Activated T-helper 17 cell treated with anti-CD3 and anti-CD28 coated beads, Interleukin-2, amount 50 U/mL, for 72 hours (primary cell): ENCODE measurements at regions not wholly inside any gene's neighbourhood (a gene's known extent, or its start where the extent isn't known, plus 50 kb on each side); places are given as distances from the start of the nearest gene placed in this dataset.

Experiments used
- ATAC-seq: fragments of 150-1000 bp; cut with Tn5 transposase; replicated peaks from 2 replicates; pipeline ENCODE4 v1.10.0; 2021; ENCODE audit warnings: mild to moderate bottlenecking, moderate library complexity
- H3K27ac Mint-ChIP-seq: one replicate; pipeline ENCODE4 v1.8.0; 2022; ENCODE audit warnings: mixed read lengths
- H3K27me3 Mint-ChIP-seq: one replicate; pipeline ENCODE4 v1.8.0; 2022; ENCODE audit warnings: mixed read lengths
- H3K36me3 Mint-ChIP-seq: one replicate; pipeline ENCODE4 v1.8.0; 2022; ENCODE audit warnings: low read depth, mild to moderate bottlenecking, mixed read lengths
- H3K4me1 Mint-ChIP-seq: one replicate; pipeline ENCODE4 v1.8.0; 2022; ENCODE audit warnings: mixed read lengths
- H3K4me3 Mint-ChIP-seq: one replicate; pipeline ENCODE4 v1.8.0; 2022; ENCODE audit warnings: mild to moderate bottlenecking, mixed read lengths
- H3K9me3 Mint-ChIP-seq: one replicate; pipeline ENCODE4 v1.8.0; 2022; ENCODE audit warnings: mixed read lengths

- no peaks in the 10 kb centered on the region for H3K4me1 Mint-ChIP-seq
- ATAC-seq = no peak
- no peak overlapping the region for H3K27ac Mint-ChIP-seq
- no peaks in the 10 kb centered on the region for H3K36me3 Mint-ChIP-seq
- H3K4me3 Mint-ChIP-seq = no peak overlapping the region
- H3K27me3 Mint-ChIP-seq = peaks cover 9% of the 10 kb centered on the region
- peaks cover 7% of the 10 kb centered on the region for H3K9me3 Mint-ChIP-seq
Observed at GRCh38 chr11:127888386-127888785, 699.0 kb downstream of the ETS1 start.

DNA sequence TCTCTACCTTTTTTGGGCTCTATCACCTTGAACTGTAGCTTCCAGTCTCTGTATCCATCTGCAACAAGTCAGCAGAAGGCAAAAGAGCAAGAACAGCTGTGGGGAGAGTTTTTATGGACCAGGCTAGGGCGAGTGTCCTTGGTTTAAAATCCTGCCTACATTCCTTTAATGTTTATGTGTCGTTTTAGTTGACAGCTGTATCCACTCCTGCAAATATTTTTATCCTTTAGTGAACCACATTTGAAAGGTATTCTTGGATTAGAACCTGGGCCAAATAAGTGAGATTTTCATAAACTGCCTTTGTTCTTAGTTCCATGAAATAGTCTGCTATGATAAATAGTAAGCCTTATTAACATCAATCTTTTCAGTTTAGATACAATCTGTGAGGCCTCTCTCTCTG lies 712.2 kb downstream of the ETS1 start:
- H3K4me3 Mint-ChIP-seq = no peak overlapping the region
- no peaks in the 10 kb centered on the region for H3K36me3 Mint-ChIP-seq
- peaks cover 20% of the 10 kb centered on the region for H3K27me3 Mint-ChIP-seq
- no peak for ATAC-seq
- H3K4me1 Mint-ChIP-seq = no peaks in the 10 kb centered on the region
- no peak overlapping the region for H3K27ac Mint-ChIP-seq
- H3K9me3 Mint-ChIP-seq = no peaks in the 10 kb centered on the region

DNA sequence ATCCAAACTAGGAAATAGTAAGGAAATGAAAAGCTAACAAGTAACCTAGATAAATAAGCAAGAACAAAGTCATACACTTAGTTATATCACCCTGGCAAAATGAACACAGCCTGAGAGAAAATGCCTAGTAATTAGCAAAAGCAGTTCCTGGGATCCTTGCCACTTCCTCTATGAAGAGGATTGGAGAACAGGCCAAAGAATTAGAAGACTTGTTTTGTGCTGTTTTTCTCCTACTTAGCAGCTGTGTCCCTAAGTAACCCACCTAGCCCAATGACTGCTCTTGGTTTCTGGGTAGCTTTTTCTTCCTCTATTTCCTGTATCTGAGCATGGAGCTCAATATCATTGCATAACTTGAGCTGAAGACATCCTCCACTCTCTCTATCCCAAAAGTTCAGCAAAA lies 713.9 kb downstream of the ETS1 start:
- H3K9me3 Mint-ChIP-seq = no peaks in the 10 kb centered on the region
- H3K4me1 Mint-ChIP-seq = no peaks in the 10 kb centered on the region
- H3K4me3 Mint-ChIP-seq = no peak overlapping the region
- peaks cover 12% of the 10 kb centered on the region for H3K27me3 Mint-ChIP-seq
- no peak for ATAC-seq
- H3K27ac Mint-ChIP-seq = no peak overlapping the region
- no peaks in the 10 kb centered on the region for H3K36me3 Mint-ChIP-seq

DNA sequence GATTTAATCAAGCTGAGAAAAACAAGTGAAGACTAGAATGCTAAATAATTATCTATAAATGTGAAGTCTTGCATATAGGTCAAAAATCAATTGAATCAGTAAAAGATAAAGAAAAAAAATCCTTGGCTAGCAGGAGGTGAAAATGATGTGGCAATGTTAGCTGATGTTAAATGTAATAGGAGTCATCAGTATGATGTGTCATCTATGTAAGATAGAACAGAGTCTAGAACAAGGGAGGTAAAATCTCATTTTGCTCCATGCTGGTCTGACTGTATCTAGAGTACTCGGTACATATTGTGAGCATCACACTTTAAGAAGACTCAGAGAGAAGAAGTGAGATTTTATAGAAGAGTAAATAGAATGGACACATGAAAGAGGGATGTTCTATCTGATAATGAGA lies 721.2 kb downstream of the ETS1 start:
- H3K4me1 Mint-ChIP-seq = no peaks in the 10 kb centered on the region
- H3K27ac Mint-ChIP-seq = no peak overlapping the region
- no peaks in the 10 kb centered on the region for H3K36me3 Mint-ChIP-seq
- H3K4me3 Mint-ChIP-seq = no peak overlapping the region
- H3K27me3 Mint-ChIP-seq = peaks cover 18% of the 10 kb centered on the region
- H3K9me3 Mint-ChIP-seq = no peaks in the 10 kb centered on the region
- no peak for ATAC-seq

GRCh38 chr11:127864861-127865260 lies 722.5 kb downstream of the ETS1 start:
- no peak for ATAC-seq
- Mint-ChIP-seq H3K9me3 (peaks cover 3% of the 10 kb centered on the region), H3K4me1 (no peaks in the 10 kb centered on the region), H3K36me3 (no peaks in the 10 kb centered on the region), H3K27me3 (peaks cover 24% of the 10 kb centered on the region), H3K4me3 (no peak overlapping the region), H3K27ac (no peak overlapping the region)

GRCh38 chr11:127862406-127862805 lies 725.0 kb downstream of the ETS1 start:
- H3K4me3 Mint-ChIP-seq = no peak overlapping the region
- H3K9me3 Mint-ChIP-seq = peaks cover 3% of the 10 kb centered on the region
- no peak overlapping the region for H3K27ac Mint-ChIP-seq
- H3K4me1 Mint-ChIP-seq = no peaks in the 10 kb centered on the region
- ATAC-seq = no peak
- no peaks in the 10 kb centered on the region for H3K36me3 Mint-ChIP-seq
- H3K27me3 Mint-ChIP-seq = peaks cover 33% of the 10 kb centered on the region

GRCh38 chr11:127859941-127860354 lies 727.4 kb downstream of the ETS1 start:
- Mint-ChIP-seq H3K4me3 (no peak overlapping the region), H3K9me3 (peaks cover 3% of the 10 kb centered on the region), H3K36me3 (no peaks in the 10 kb centered on the region), H3K27me3 (peaks cover 33% of the 10 kb centered on the region), H3K27ac (no peak overlapping the region), H3K4me1 (no peaks in the 10 kb centered on the region)
- ATAC-seq = no peak

DNA sequence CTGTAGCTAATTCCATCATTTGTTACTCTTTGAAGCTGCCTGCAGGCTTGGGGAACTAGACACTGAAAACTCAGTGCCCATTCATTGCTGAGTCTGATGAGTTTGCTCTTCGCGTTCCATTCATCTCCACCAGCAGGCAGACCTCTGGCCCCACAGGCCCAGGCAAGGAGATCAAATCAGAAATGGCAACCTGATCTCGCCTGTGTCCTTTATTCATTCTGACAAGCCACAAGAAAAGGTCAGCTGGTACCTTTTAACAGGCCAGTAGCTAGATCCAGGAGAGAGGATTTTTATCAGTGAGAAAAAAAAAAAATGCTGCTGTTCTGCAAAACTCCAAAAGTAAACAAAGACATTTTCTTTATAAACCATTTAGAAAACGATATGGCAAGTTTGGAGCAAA lies 742.5 kb downstream of the ETS1 start:
- ATAC-seq = no peak
- Mint-ChIP-seq H3K4me3 (no peak overlapping the region), H3K4me1 (no peaks in the 10 kb centered on the region), H3K27ac (no peak overlapping the region), H3K9me3 (no peaks in the 10 kb centered on the region), H3K27me3 (peaks cover 9% of the 10 kb centered on the region), H3K36me3 (no peaks in the 10 kb centered on the region)

- H3K27ac Mint-ChIP-seq = no peak overlapping the region
- no peaks in the 10 kb centered on the region for H3K4me1 Mint-ChIP-seq
- peak; percentile 43 for ATAC-seq
- H3K9me3 Mint-ChIP-seq = no peaks in the 10 kb centered on the region
- peaks cover 10% of the 10 kb centered on the region for H3K27me3 Mint-ChIP-seq
- H3K36me3 Mint-ChIP-seq = no peaks in the 10 kb centered on the region
- no peak overlapping the region for H3K4me3 Mint-ChIP-seq
Observed at GRCh38 chr11:127843483-127844396, 743.6 kb downstream of the ETS1 start.

DNA sequence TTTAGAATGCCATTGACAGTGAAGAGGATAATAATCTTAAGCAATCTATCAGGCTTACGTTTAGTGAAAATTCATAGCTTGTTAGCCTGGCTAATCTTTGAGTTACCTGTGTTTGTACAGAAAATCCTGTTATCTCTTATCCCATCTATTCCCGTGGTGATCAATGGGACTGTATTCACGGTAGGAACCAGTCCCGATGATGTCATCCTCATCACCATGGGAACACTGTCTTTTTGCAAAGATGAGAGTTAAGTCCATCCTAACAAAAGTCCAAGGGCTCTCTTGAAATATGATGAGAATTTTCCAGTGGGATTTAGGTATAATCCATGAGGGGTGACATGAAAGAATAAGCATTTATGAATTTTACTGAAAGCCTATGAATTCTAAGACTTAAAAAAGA lies 762.2 kb downstream of the ETS1 start:
- H3K9me3 Mint-ChIP-seq = no peaks in the 10 kb centered on the region
- no peaks in the 10 kb centered on the region for H3K36me3 Mint-ChIP-seq
- H3K27ac Mint-ChIP-seq = no peak overlapping the region
- ATAC-seq = no peak
- no peaks in the 10 kb centered on the region for H3K4me1 Mint-ChIP-seq
- H3K4me3 Mint-ChIP-seq = no peak overlapping the region
- H3K27me3 Mint-ChIP-seq = peaks cover 31% of the 10 kb centered on the region

DNA sequence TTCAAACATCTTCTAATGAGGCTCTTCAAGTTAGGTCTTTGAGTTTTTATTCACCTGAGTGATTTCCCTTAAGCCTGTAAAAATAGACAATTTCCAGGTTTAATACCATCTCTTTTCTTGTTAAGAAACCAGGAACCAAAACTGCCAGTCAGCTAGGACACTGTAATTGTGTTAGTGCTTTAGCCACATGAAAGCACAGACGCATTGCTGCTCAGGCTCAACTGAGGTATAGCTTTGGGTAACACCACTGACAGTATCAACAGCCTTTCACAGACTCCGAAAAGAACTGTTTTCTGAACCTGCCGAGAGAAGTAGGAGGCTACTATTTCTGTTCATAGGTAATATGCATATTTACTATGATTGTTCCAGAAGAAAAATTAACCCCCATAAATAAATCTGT lies 768.7 kb downstream of the ETS1 start:
- H3K4me3 Mint-ChIP-seq = no peak overlapping the region
- H3K27ac Mint-ChIP-seq = no peak overlapping the region
- no peaks in the 10 kb centered on the region for H3K36me3 Mint-ChIP-seq
- no peaks in the 10 kb centered on the region for H3K27me3 Mint-ChIP-seq
- ATAC-seq = no peak
- no peaks in the 10 kb centered on the region for H3K4me1 Mint-ChIP-seq
- H3K9me3 Mint-ChIP-seq = no peaks in the 10 kb centered on the region

DNA sequence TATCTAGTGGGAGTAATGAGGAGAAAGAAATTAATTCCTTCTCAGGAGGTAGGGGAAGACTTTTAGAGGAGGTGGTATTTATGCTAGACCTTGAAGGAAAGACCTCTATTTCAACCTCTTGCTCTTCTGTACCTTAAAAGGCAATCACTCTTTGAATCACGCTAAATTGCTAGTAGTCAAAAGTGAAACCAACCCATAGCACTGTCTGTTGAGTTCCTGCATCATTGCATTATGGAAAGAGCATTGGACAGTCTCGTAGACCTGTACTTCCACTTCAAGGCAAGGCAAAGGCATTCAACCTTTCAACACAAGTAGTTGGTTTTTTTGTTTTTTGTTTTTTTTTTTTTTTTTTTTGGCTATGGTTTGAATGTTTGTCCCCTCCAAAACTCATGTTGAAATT lies 770.4 kb downstream of the ETS1 start:
- H3K9me3 Mint-ChIP-seq = no peaks in the 10 kb centered on the region
- H3K4me1 Mint-ChIP-seq = no peaks in the 10 kb centered on the region
- peaks cover 4% of the 10 kb centered on the region for H3K27me3 Mint-ChIP-seq
- ATAC-seq = no peak
- H3K36me3 Mint-ChIP-seq = no peaks in the 10 kb centered on the region
- no peak overlapping the region for H3K4me3 Mint-ChIP-seq
- H3K27ac Mint-ChIP-seq = no peak overlapping the region

DNA sequence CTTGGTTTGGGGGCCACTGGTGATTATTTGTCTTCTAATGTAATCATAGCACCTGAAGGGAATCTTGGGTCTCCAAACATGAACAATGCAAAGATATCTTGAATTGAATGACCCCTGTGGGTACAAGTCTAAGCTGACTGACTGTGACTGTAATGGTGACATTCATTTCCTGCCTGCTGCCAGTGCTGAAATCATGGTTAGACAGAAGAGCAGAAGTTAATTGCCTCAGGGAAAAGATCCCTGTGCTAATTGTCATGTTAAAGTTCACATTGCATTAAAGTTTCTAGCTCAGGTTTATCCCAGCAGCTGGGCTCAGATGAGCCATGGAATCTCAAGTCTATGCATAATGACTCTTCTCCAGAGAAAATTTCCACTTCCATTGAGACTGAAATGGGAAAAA lies 772.0 kb downstream of the ETS1 start:
- Mint-ChIP-seq H3K4me3 (no peak overlapping the region), H3K4me1 (no peaks in the 10 kb centered on the region), H3K36me3 (no peaks in the 10 kb centered on the region), H3K27me3 (peaks cover 11% of the 10 kb centered on the region), H3K27ac (no peak overlapping the region), H3K9me3 (no peaks in the 10 kb centered on the region)
- no peak for ATAC-seq

DNA sequence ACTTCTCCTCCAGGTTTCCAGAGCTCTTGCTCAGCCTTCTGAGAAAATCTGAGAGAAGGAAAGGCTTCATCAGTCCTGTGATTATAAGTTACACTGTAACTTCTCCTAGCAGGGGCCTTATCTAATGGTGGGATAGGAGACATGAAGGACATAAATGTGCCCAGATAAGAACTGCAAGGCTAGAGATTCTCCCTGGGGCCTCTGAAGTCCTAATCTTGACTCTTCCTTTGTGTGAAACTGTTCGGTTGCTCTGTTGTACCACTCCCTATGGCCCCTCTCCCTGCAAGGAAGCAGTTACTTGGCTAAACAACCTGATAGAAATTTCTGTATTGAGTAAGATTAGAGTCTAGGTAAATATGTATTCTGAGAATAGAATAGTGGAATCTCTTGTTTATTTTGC lies 780.9 kb downstream of the ETS1 start:
- H3K36me3 Mint-ChIP-seq = no peaks in the 10 kb centered on the region
- H3K9me3 Mint-ChIP-seq = no peaks in the 10 kb centered on the region
- H3K4me3 Mint-ChIP-seq = no peak overlapping the region
- no peak for ATAC-seq
- no peak overlapping the region for H3K27ac Mint-ChIP-seq
- H3K4me1 Mint-ChIP-seq = no peaks in the 10 kb centered on the region
- H3K27me3 Mint-ChIP-seq = peaks cover 22% of the 10 kb centered on the region

GRCh38 chr11:127805771-127806170 lies 781.6 kb downstream of the ETS1 start:
- peaks cover 20% of the 10 kb centered on the region for H3K27me3 Mint-ChIP-seq
- no peak overlapping the region for H3K4me3 Mint-ChIP-seq
- H3K27ac Mint-ChIP-seq = no peak overlapping the region
- H3K9me3 Mint-ChIP-seq = no peaks in the 10 kb centered on the region
- no peaks in the 10 kb centered on the region for H3K4me1 Mint-ChIP-seq
- H3K36me3 Mint-ChIP-seq = no peaks in the 10 kb centered on the region
- no peak for ATAC-seq
